ENCODE measurements at regions not wholly inside any gene's neighbourhood (a gene's known extent, or its start where the extent isn't known, plus 50 kb on each side); places are given as distances from the start of the nearest gene placed in this dataset.

DNA sequence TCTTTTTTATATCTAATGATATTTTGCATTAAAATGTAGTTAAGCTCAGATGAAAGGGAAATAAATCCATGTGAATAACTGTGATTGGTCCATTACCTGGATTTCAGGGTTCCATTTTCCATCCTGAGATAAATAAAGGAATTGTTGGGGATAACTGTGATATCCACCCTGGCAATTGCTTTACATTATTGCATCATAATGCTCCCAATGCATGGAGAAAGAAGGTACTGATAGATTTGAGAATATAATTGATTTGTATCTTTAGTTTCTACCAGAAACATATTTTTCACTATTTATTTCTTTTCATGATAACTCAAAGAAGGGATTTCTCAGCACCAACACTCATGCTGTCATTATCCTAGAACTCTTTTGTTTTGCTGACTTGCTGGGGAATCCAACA, 102.0 kb upstream of the KCNQ5 start:
- no peak for DNase-seq (ENCODE audit: low read depth)
- H3K4me3 ChIP-seq (ENCODE audit: low read length): no peak overlapping the region
- TF ChIP-seq, protein P1, sequence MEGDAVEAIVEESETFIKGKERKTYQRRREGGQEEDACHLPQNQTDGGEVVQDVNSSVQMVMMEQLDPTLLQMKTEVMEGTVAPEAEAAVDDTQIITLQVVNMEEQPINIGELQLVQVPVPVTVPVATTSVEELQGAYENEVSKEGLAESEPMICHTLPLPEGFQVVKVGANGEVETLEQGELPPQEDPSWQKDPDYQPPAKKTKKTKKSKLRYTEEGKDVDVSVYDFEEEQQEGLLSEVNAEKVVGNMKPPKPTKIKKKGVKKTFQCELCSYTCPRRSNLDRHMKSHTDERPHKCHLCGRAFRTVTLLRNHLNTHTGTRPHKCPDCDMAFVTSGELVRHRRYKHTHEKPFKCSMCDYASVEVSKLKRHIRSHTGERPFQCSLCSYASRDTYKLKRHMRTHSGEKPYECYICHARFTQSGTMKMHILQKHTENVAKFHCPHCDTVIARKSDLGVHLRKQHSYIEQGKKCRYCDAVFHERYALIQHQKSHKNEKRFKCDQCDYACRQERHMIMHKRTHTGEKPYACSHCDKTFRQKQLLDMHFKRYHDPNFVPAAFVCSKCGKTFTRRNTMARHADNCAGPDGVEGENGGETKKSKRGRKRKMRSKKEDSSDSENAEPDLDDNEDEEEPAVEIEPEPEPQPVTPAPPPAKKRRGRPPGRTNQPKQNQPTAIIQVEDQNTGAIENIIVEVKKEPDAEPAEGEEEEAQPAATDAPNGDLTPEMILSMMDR (conservative IDR thresholded peaks at IDR 0.05; ENCODE audit: low read length): no peak

DNA sequence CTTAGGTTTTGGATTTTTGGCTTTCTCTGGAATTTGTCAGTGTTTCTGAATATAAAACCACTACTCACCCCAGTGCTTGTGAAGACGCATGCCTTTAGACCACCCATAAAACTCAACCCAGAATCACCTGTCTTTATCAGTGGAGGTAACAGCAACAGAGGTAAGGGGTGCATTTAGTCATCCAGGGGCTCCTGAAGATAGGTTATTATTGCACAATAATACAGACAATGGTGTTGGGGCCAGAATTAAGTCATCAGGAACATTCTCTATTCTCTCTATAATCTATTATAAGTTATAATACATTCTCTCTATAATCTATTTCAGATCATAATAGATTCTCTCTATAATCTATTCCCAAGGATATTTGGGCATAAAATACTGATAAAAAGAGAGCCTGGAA, 100.2 kb upstream of the KCNQ5 start:
- DNase-seq (ENCODE audit: low read depth): no peak
- no peak overlapping the region for H3K4me3 ChIP-seq (ENCODE audit: low read length)
- TF ChIP-seq, protein P1 (conservative IDR thresholded peaks at IDR 0.05; ENCODE audit: low read length): no peak

DNA sequence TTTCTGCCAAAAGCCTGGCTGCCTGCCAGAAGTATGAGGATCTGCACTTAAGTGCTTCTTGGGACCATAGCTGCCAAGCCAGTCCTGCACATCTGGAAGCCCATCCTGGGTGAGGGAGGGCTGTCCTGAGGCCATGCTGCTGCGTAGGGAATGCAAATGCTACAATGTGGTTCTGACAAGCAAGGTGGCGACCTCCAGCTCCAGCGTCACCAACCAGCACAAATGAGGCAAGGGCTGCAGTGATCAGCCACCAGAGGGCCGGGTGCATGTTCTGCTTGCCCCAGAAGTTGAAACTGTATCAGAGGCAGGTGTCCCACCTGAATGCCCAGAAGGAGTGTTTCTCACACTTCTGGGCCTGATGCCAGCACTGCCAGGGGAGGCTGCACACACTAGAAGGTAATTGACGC, 99.1 kb upstream of the KCNQ5 start:
- TF ChIP-seq, protein P1 (conservative IDR thresholded peaks at IDR 0.05; ENCODE audit: low read length): no peak
- no peak overlapping the region for H3K4me3 ChIP-seq (ENCODE audit: low read length)
- no peak for DNase-seq (ENCODE audit: low read depth)

DNA sequence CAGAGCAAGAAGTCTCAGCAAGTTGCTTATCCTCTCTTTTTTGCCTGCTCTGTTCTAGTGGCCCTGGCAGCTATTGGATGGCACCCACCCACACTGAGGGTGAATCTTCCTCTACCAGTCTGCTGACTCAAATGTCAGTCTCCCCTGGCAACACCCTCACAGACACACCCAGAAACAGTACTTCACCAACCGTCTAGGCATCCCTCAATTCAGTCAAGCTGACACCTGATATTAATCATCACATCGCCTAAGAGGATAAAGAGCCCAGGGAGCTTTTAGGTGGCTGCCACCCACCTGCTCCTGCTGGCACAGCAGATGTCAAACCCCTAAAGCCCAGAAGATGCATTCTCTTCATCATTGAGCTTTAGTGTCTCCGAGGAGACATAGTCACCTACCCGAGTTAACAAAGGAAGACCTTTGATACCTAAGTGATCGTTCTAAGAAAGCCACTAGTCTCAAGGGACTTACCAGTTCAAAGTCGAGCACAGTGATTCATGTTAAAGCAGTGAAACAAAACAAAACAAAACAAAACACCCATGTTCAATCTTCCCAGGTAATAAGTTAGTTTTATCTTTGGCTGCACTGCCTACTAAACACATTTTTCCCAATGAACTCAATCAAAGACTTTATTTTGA, 97.7 kb upstream of the KCNQ5 start:
- no peak overlapping the region for H3K4me3 ChIP-seq (ENCODE audit: low read length)
- TF ChIP-seq, protein P1 (conservative IDR thresholded peaks at IDR 0.05; ENCODE audit: low read length): no peak
- no peak for DNase-seq (ENCODE audit: low read depth)

DNA sequence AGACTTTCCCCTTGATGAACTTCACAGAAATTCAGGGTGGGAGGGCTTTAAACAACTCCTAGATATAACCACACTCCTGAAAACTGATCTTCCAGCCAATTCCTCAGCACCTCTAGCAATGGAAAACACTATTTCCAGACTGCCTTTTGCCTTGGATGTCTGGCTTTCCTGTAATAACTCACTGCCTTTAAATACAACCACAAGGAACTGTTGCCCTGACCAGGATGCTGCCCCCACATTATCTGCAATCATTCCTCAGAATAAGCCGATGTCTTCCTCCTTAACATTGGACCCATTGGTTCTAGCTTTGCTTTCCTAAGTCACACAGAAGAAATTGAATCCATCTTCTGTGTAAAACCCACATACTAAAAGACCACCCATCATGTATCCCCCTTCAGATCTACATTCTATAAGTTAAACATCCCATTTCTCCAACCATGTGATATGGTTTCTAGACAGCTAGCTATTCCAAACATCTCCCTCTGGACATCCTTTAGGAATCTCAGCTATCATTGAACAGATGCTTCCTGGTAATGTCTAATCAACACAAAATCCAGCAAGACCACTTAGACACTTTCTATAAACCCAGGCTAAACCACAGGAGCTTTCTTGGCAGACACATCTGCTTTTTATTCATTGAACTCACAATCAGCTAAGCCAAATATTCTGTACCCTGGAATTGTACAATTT, 95.9 kb upstream of the KCNQ5 start:
- DNase-seq (ENCODE audit: low read depth): peak; percentile 69
- no peak overlapping the region for H3K4me3 ChIP-seq (ENCODE audit: low read length)
- TF ChIP-seq, protein P1 (conservative IDR thresholded peaks at IDR 0.05; ENCODE audit: low read length): no peak

DNA sequence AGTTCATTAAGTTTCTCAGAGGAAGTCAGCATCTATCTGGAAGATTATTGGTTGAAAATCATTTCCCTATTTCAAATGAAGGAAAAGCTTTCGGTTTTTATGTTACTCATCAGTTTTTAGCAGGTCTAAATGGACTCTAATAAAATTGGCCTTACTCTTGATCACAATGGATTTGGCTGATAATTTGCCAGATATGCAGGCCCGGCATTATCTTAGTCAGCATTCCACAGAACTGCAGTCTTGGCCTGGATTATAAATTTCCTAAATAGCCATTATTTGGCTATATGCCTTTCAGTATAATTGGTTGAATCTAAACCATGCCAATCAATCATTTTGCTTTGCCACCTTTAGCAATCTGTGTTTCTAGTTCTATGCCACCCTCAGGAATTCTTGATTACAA, 91.7 kb upstream of the KCNQ5 start:
- peak; percentile 30 for DNase-seq (ENCODE audit: low read depth)
- TF ChIP-seq, protein P1 (conservative IDR thresholded peaks at IDR 0.05; ENCODE audit: low read length): no peak
- H3K4me3 ChIP-seq (ENCODE audit: low read length): no peak overlapping the region

DNA sequence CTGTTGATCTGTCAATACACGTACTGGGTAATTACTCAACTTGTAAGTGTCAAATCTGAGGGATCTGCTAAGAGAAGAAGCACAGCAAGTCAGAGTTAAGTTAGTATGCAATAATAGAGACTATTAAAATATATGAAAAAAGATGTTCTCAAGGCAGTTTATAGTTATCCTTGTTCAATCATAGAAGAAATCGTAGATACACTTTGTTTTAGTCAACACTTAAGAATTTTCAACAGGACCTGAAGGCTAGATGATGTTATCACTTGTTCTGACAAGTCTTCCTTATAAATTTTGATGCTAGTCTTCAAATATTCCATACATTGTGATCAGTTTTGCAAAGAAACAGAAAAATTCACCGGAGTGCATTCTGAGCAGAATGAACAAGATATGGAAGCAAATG, 91.1 kb upstream of the KCNQ5 start:
- no peak overlapping the region for H3K4me3 ChIP-seq (ENCODE audit: low read length)
- TF ChIP-seq, protein P1 (conservative IDR thresholded peaks at IDR 0.05; ENCODE audit: low read length): no peak
- DNase-seq (ENCODE audit: low read depth): no peak

Measured in AG10803 (cell line).